Thyroid gland (tissue), 4 donors: ENCODE measurements at regions not wholly inside any gene's neighbourhood (a gene's known extent, or its start where the extent isn't known, plus 50 kb on each side); places are given as distances from the start of the nearest gene placed in this dataset.

Experiments
- DNase-seq, 2 donors: peaks; one replicate each; pipeline ENCODE4 v3.0.0-alpha.2; 2019
- H3K27ac ChIP-seq, 3 donors: fragments of 200-600 bp; sonication (generic); 1 replicate in 2 of 3; 2 replicates in 1 of 3; pipeline ENCODE4 v1.5.1; 2016 to 2019; ENCODE audit warnings: mild to moderate bottlenecking in 1 of 3, moderate library complexity in 1 of 3
- H3K27me3 ChIP-seq: fragments of 200-600 bp; sonication (generic); one replicate; pipeline ENCODE4 v1.5.1; 2019
- H3K36me3 ChIP-seq, 2 donors: fragments of 200-600 bp; sonication (generic); one replicate each; pipeline ENCODE4 v1.5.1; 2016 to 2019
- H3K4me1 ChIP-seq, 2 donors: fragments of 200-600 bp; sonication (generic); one replicate each; pipeline ENCODE4 v1.5.1; 2017 to 2019
- H3K4me3 ChIP-seq, 3 donors: fragments of 200-600 bp; sonication (generic); replicated peaks in 1 of 3; 1 replicate in 2 of 3; 2 replicates in 1 of 3; pipeline ENCODE4 v1.5.1; 2016; ENCODE audit warnings: mild to moderate bottlenecking in 1 of 3
- H3K9me3 ChIP-seq: fragments of 200-600 bp; sonication (generic); one replicate; pipeline ENCODE4 v1.5.1; 2017
- POLR2A ChIP-seq, 2 donors: fragments of 450-650 bp; IDR thresholded peaks; one replicate each; pipeline ENCODE4 v1.6.1; 2017; ENCODE audit warnings: antibody characterized with exemption in 2 of 2, mild to moderate bottlenecking in 2 of 2, moderate library complexity in 1 of 2
- WGBS, 2 donors: methylation state at CpG; one replicate each; pipeline ENCODE4 v1.1.5; 2017; 5-methylcytosine and 5-hydroxymethylcytosine counted together
- intact Hi-C: fragments of 100-400 bp; cut with DNase I; formaldehyde crosslinking; loops from one replicate; pipeline ENCODE4 v1.15.1; 2023
- TF ChIP-seq, protein P1 (sequence below), 6 experiments: fragments of 200-600 bp in 3 of 6; fragments of 450-650 bp in 3 of 6; sonication (generic) in 3 of 6; IDR thresholded peaks; one replicate each; pipeline ENCODE4 v1.5.1; 2016 to 2019; ENCODE audit warnings: antibody characterized with exemption in 6 of 6, mild to moderate bottlenecking in 2 of 6, inconsistent platforms in 1 of 6, moderate library complexity in 1 of 6

DNA sequence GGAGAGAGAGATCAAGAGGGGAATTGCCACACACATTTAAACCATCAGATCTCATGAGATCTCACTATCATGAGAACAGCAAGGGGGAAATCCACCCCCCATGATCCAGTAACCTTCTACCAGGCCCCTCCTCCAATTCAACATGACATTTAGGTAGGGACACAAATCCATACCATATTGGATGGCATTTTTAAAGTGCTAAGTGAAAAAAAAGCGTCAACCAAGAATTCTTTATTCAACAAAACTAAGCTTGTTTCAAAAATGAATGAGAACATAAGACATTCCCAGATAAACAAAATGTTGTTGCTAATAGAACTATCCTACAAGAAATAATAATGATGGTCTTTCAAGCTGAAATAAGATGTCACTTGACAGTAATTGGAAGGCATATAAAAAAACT lies 626.2 kb upstream of the LRRTM1 start:
- Histone ChIP-seq H3K36me3 (no peaks in the 10 kb centered on the region), H3K4me1 (no peaks in the 10 kb centered on the region), H3K4me3 (no peak overlapping the region), H3K27me3 (no peaks in the 10 kb centered on the region), H3K27ac (no peak overlapping the region), H3K9me3 (no peaks in the 10 kb centered on the region)
- no peak for DNase-seq
- TF ChIP-seq, protein P1, sequence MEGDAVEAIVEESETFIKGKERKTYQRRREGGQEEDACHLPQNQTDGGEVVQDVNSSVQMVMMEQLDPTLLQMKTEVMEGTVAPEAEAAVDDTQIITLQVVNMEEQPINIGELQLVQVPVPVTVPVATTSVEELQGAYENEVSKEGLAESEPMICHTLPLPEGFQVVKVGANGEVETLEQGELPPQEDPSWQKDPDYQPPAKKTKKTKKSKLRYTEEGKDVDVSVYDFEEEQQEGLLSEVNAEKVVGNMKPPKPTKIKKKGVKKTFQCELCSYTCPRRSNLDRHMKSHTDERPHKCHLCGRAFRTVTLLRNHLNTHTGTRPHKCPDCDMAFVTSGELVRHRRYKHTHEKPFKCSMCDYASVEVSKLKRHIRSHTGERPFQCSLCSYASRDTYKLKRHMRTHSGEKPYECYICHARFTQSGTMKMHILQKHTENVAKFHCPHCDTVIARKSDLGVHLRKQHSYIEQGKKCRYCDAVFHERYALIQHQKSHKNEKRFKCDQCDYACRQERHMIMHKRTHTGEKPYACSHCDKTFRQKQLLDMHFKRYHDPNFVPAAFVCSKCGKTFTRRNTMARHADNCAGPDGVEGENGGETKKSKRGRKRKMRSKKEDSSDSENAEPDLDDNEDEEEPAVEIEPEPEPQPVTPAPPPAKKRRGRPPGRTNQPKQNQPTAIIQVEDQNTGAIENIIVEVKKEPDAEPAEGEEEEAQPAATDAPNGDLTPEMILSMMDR (IDR thresholded peaks at IDR 0.05) = no peak
- no peak for TF ChIP-seq POLR2A (IDR thresholded peaks at IDR 0.05)
- intact Hi-C loops = no loop called here
- WGBS, 2 donors = 82 to 92% methylated on average over 1 of the region's 1 CpG

DNA sequence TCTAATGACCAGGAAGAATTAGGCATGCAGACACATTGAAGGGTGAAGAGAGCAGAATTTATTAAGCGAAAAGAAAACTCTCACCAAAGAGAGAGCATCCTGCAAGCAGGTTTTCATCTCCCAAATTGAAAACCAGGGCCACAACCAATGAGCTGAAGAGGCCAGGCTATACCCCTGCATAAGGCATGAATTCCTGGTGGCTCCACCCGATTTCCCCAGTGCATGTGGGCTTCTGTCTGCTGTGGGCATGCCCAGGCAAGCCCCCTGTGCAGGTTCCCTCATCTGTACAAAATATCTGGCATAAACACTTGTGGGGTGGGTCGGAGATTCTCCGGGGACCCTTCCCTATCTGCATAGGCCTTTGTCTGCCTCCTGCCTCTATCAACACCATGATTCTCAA lies 621.6 kb upstream of the LRRTM1 start:
- no peak for DNase-seq
- Histone ChIP-seq H3K9me3 (no peaks in the 10 kb centered on the region), H3K4me1 (no peaks in the 10 kb centered on the region), H3K36me3 (no peaks in the 10 kb centered on the region), H3K27me3 (no peaks in the 10 kb centered on the region), H3K27ac (no peak overlapping the region), H3K4me3 (no peak overlapping the region)
- WGBS, 2 donors = 74 to 95% methylated on average over 4 of the region's 4 CpGs
- intact Hi-C loops = no loop called here
- TF ChIP-seq POLR2A (IDR thresholded peaks at IDR 0.05) = no peak
- TF ChIP-seq, protein P1 (IDR thresholded peaks at IDR 0.05) = no peak

DNA sequence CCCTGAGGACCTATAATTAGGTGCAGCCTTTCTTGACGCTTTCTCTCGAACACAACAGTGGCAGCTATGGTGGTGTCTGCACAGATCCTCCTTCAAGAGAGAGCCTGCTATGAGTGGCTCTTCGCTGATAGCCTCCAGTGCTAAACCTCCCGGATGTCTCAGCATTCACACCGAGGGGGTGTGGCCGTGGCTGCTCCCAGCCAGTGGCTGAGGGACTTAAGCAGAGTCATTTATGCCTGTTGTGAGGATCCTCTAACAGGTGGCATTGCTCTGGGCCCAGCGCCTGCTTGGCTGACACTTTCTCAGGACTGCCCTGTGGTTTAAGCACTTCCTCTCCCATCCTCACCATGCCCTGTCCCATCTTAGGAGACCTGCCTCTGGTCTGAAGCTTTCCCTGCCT lies 592.0 kb upstream of the LRRTM1 start:
- TF ChIP-seq POLR2A (IDR thresholded peaks at IDR 0.05) = no peak
- TF ChIP-seq, protein P1 (IDR thresholded peaks at IDR 0.05) = no peak
- Histone ChIP-seq H3K9me3 (no peaks in the 10 kb centered on the region), H3K4me3 (no peak overlapping the region), H3K27me3 (no peaks in the 10 kb centered on the region), H3K27ac (no peak overlapping the region), H3K4me1 (no peaks in the 10 kb centered on the region), H3K36me3 (no peaks in the 10 kb centered on the region)
- DNase-seq = no peak
- WGBS, 2 donors = 66 to 85% methylated on average over 6 to 7 of the region's 7 CpGs
- intact Hi-C loops = no loop called here

DNA sequence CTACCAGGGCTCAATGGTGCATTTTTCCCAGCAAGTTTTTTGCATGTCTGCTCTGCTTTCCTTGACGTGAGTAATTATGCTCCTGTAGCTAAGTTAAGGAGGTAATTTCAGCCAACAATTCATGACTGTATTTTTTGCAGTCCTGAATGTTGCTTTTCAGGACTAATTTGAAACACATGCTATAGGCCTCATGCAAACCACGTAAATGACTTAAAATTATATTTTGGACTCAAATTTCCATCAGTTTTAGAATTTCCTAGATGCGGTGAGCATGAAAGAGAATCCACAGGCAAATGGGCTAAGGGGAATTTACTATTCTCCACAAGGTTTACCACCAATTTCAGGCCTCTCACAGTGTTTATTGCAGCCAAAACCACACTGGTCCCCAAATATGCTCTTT lies 589.9 kb upstream of the LRRTM1 start:
- Histone ChIP-seq H3K9me3 (no peaks in the 10 kb centered on the region), H3K36me3 (no peaks in the 10 kb centered on the region), H3K27ac (no peak overlapping the region), H3K4me3 (no peak overlapping the region), H3K4me1 (no peaks in the 10 kb centered on the region), H3K27me3 (no peaks in the 10 kb centered on the region)
- WGBS, 2 donors = 70 to 71% methylated on average over 3 of the region's 3 CpGs
- no peak for TF ChIP-seq POLR2A (IDR thresholded peaks at IDR 0.05)
- TF ChIP-seq, protein P1 (IDR thresholded peaks at IDR 0.05) = no peak
- DNase-seq = no peak
- intact Hi-C loops = no loop called here

DNA sequence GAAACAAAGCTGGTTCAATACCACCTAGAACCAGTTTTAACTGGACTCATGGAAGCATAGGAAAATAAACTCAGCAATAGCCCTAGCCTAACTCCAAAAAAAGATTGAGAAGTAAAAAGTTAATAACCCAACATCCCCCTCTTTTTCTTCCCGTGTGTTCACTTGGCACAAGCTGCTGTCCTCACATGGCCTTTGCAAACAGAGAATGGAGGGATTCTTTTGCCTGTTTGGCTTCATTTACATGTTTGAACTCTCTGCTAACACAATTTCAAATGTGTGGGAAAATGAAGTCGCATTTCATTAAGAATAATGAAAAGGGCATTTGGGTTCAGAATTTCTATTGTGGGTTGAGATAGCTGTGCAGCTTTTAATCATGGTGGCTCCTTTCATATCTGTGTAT lies 589.2 kb upstream of the LRRTM1 start:
- Histone ChIP-seq H3K27ac (no peak overlapping the region), H3K4me3 (no peak overlapping the region), H3K4me1 (no peaks in the 10 kb centered on the region), H3K9me3 (no peaks in the 10 kb centered on the region), H3K36me3 (no peaks in the 10 kb centered on the region), H3K27me3 (no peaks in the 10 kb centered on the region)
- no peak for TF ChIP-seq POLR2A (IDR thresholded peaks at IDR 0.05)
- TF ChIP-seq, protein P1 (IDR thresholded peaks at IDR 0.05) = no peak
- 45 to 55% methylated on average over 2 of the region's 2 CpGs for WGBS, 2 donors
- DNase-seq = no peak
- intact Hi-C loops = no loop called here
